IMR-90 (cell line): ENCODE measurements at regions not wholly inside any gene's neighbourhood (a gene's known extent, or its start where the extent isn't known, plus 50 kb on each side); places are given as distances from the start of the nearest gene placed in this dataset.

Source experiments
- CEBPB ChIP-seq: IDR thresholded peaks from 2 replicates; pipeline ENCODE4 v1.6.1; 2012; ENCODE audit warnings: low read depth, low read length, improper control_type of control experiment
- CTCF ChIP-seq: conservative IDR thresholded peaks from 2 replicates; pipeline ENCODE4 v1.5.1; 2012; ENCODE audit warnings: mild to moderate bottlenecking, low read depth, low read length, improper control_type of control experiment
- ELK1 ChIP-seq: fragments of 150-350 bp; IDR thresholded peaks from 2 replicates; pipeline ENCODE4 v1.6.1; 2016; ENCODE audit warnings: low read depth, mild to moderate bottlenecking, low read length, moderate library complexity, borderline replicate concordance
- FOS ChIP-seq: fragments of 150-350 bp; IDR thresholded peaks from 2 replicates; pipeline ENCODE4 v1.6.1; 2016; ENCODE audit warnings: low read depth, low read length
- MAZ ChIP-seq: IDR thresholded peaks from 2 replicates; pipeline ENCODE4 v1.6.1; 2012; ENCODE audit warnings: low read depth, mild to moderate bottlenecking, low read length, improper control_type of control experiment, moderate library complexity, borderline replicate concordance
- MXI1 ChIP-seq: IDR thresholded peaks from 2 replicates; pipeline ENCODE4 v1.6.1; 2012; ENCODE audit warnings: low read depth, mild to moderate bottlenecking, low read length, moderate library complexity, borderline replicate concordance
- POLR2A ChIP-seq: IDR thresholded peaks from 2 replicates; pipeline ENCODE4 v1.6.1; 2012; ENCODE audit warnings: mild to moderate bottlenecking, low read depth, low read length
- RAD21 ChIP-seq: IDR thresholded peaks from 2 replicates; pipeline ENCODE4 v1.6.1; 2012; ENCODE audit warnings: low read length, improper control_type of control experiment
- RCOR1 ChIP-seq: IDR thresholded peaks from 2 replicates; pipeline ENCODE4 v1.6.1; 2012; ENCODE audit warnings: mild to moderate bottlenecking, low read length, improper control_type of control experiment; ENCODE audit not compliant: insufficient replicate concordance
- RFX5 ChIP-seq: IDR thresholded peaks from 2 replicates; pipeline ENCODE4 v1.8.0; 2012; ENCODE audit warnings: low read depth, mild to moderate bottlenecking, low read length, moderate library complexity
- SMC3 ChIP-seq: fragments of 150-350 bp; IDR thresholded peaks from 2 replicates; pipeline ENCODE4 v1.6.1; 2016; ENCODE audit warnings: low read depth, mild to moderate bottlenecking, antibody characterized with exemption, low read length, moderate library complexity
- TF ChIP-seq, protein P1 (sequence below): fragments of 150-350 bp; IDR thresholded peaks from 2 replicates; pipeline ENCODE4 v1.6.1; 2017; ENCODE audit warnings: mild to moderate bottlenecking, antibody characterized with exemption, low read length, low read depth

DNA sequence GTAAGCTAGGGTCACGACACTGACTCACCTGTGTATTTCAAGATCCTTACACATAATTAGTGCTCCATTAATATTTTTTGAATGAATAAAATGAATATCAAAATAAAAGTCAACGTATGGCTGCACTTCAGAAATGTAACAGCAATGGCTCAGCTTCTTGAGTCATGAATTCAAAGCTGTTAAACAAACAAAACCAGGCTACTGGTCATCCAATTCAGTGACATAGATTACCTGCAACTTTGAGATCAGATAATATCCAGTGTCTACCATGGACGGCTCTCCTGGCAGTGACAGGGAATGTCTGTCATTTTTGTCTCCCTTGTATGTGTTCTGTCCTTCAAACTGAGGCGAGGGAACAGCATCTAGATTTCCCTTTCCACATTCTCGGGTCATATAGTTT lies 225.6 kb downstream of the EFCAB11 start:
- TF ChIP-seq CTCF (no peak), CEBPB (no peak), MAZ (no peak), RFX5 (no peak), POLR2A (no peak), RAD21 (no peak), ELK1 (no peak), FOS (no peak), MXI1 (no peak), RCOR1 (no peak), SMC3 (no peak)
- TF ChIP-seq, protein P1, sequence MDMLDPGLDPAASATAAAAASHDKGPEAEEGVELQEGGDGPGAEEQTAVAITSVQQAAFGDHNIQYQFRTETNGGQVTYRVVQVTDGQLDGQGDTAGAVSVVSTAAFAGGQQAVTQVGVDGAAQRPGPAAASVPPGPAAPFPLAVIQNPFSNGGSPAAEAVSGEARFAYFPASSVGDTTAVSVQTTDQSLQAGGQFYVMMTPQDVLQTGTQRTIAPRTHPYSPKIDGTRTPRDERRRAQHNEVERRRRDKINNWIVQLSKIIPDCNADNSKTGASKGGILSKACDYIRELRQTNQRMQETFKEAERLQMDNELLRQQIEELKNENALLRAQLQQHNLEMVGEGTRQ = no peak
